Hindlimb muscle (tissue), 1 donor: ENCODE measurements at regions not wholly inside any gene's neighbourhood (a gene's known extent, or its start where the extent isn't known, plus 50 kb on each side); places are given as distances from the start of the nearest gene placed in this dataset.

ENCODE experiments used
- DNase-seq: peaks from one replicate; pipeline ENCODE4 v3.0.0-alpha.2; 2013

- no peak for DNase-seq
These were observed 74.8 kb upstream of the RXRA start for GRCh38 chr9:134251296-134252069.

- DNase-seq: no peak
These were observed 74.0 kb upstream of the RXRA start for GRCh38 chr9:134252084-134252830.

- no peak for DNase-seq
These were observed 72.5 kb upstream of the RXRA start for GRCh38 chr9:134253606-134254205.

- no peak for DNase-seq
These were observed 67.9 kb upstream of the RXRA start for GRCh38 chr9:134258332-134258731.

- no peak for DNase-seq
These were observed 67.3 kb upstream of the RXRA start for GRCh38 chr9:134258828-134259546.

- no peak for DNase-seq
These were observed 66.5 kb upstream of the RXRA start for GRCh38 chr9:134259708-134260107.

- no peak for DNase-seq
These were observed 65.5 kb upstream of the RXRA start for GRCh38 chr9:134260801-134261200.

GRCh38 chr9:134262035-134262434, 64.2 kb upstream of the RXRA start:
- no peak for DNase-seq

GRCh38 chr9:134263596-134263995, 62.7 kb upstream of the RXRA start:
- peak; percentile 54 for DNase-seq

- no peak for DNase-seq
These were observed 62.1 kb upstream of the RXRA start for GRCh38 chr9:134264169-134264568.

- DNase-seq: no peak
These were observed 61.2 kb upstream of the RXRA start for GRCh38 chr9:134265078-134265477.

GRCh38 chr9:134266418-134266817, 59.8 kb upstream of the RXRA start:
- no peak for DNase-seq

- DNase-seq: no peak
These were observed 58.9 kb upstream of the RXRA start for GRCh38 chr9:134267305-134267880.

- no peak for DNase-seq
These were observed 58.2 kb upstream of the RXRA start for GRCh38 chr9:134267881-134268724.

- DNase-seq: no peak
These were observed 57.5 kb upstream of the RXRA start for GRCh38 chr9:134268747-134269146.

GRCh38 chr9:134271338-134272301, 54.6 kb upstream of the RXRA start:
- no peak for DNase-seq

GRCh38 chr9:134272302-134273023, 53.8 kb upstream of the RXRA start:
- no peak for DNase-seq

GRCh38 chr9:134273647-134274046, 52.6 kb upstream of the RXRA start:
- no peak for DNase-seq

GRCh38 chr9:134275375-134275774, 50.9 kb upstream of the RXRA start:
- DNase-seq: no peak
